Activated CD4-positive, alpha-beta T cell treated with anti-CD3 and anti-CD28 coated beads, Interleukin-2, amount 50 U/mL, for 4 hours (primary cell): ENCODE measurements at regions not wholly inside any gene's neighbourhood (a gene's known extent, or its start where the extent isn't known, plus 50 kb on each side); places are given as distances from the start of the nearest gene placed in this dataset.
"Not testable (repeated sequence)": the region's sequence is repeated elsewhere in the genome, so short reads cannot be mapped to it uniquely, and the experiment has no call there.

Source experiments
- DNase-seq, 2 experiments: peaks; one replicate each; pipeline ENCODE4 v3.0.0-alpha.2; 2020

GRCh38 chr13:39803156-39803555 lies 147.7 kb downstream of the COG6 start:
- DNase-seq: no peak

GRCh38 chr13:39803851-39804250 lies 148.4 kb downstream of the COG6 start:
- DNase-seq: no peak

GRCh38 chr13:39804332-39805210 lies 149.1 kb downstream of the COG6 start:
- no peak for DNase-seq

DNA sequence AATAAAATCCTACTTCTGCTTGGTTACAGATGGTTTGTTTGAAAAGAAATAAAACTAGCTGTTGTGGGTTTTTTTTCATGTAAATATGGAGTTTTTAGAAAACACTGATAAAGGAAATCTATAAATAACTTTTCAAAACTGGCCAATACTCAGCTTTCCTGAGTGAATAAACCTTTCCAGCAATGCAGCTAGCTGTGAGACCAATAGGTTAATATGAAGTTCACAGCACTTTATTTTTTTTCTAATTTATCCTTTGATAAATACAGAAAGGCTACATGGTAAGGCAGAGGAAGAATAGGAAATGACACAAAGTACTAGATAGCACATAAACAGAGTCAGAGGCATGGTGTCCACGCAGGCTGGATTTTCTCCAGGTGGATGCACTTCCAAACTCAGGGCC lies 154.0 kb downstream of the COG6 start:
- DNase-seq: no peak

GRCh38 chr13:39810091-39810877 lies 154.8 kb downstream of the COG6 start:
- no peak for DNase-seq

- DNase-seq: no peak
Observed at GRCh38 chr13:39811051-39811450, 155.6 kb downstream of the COG6 start.

GRCh38 chr13:39811696-39812095 lies 156.2 kb downstream of the COG6 start:
- no peak for DNase-seq

DNA sequence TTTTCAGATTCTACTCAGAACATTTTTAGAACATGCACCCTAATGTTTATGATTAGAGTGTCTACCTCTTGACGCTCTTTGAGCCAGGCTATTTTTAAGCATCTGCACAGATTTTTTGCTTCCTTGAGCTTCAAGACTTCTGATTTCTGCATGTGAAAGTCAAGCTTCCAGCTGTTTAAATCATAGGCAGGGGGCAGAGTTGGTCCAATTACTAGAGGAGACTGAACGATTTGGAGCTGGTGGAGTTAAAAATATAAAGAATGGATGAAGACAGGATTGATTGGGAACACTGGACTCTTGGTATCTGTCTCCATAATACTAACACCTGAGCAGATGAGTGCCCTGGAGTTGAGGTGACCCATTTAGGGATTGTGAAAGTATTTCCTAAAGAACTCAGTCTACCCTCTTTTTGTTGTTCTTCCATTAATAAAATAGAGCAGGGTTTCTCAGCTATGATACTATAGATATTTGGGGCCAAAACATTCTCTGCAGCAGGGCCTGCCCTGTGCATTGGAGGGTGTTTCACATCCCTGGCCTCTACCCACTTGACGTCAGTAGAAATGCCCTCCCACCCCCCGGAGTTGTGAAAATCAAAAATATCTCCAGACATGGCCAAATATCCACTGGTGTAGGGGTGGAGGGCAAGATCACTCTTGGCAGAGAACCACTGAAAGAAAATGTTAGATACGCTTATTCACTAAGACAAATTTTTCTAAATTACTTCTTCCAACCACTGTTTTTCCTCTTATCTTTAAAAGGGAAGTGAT lies 160.1 kb downstream of the COG6 start:
- no peak for DNase-seq

- no peak for DNase-seq
Observed at GRCh38 chr13:39816936-39817335, 161.5 kb downstream of the COG6 start.

DNA sequence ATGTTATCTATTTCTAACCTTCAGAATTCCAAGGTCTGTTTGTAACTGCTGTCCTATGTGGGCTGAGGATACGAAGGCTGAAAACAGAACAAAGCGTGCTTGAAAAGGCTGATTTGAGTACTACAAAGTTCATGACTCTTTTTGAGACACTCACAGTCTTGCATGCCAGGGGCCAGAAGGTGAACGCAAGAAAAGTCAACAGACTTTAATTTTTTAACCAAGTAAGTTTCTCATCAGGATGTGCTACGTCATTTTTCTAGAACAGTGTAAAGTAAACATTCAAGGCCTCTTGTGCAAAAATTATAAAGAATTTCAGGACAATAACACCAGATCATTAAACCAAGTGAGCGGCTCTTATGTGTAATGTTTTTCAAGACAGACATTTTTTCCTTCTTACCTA lies 163.5 kb downstream of the COG6 start:
- DNase-seq: no peak

DNA sequence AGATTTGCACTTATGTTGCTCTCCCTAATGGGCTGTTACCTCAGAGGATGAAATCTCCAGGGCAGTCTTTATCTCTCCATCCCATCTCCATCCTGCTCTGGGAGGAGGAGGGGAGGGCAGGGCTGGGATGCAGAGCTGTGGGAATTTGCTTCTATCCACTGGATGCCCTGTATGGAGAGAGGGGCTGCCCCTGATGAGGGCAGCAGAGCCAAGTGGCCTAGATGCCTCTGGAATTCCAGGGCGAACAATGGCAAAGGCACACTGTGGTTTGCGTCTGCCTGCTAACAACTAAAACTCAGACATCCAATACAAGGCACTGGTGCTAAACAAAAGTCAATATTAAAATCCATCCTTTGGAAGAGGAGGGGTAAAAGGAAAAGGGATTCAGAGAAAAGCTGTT lies 165.1 kb downstream of the COG6 start:
- no peak for DNase-seq

DNA sequence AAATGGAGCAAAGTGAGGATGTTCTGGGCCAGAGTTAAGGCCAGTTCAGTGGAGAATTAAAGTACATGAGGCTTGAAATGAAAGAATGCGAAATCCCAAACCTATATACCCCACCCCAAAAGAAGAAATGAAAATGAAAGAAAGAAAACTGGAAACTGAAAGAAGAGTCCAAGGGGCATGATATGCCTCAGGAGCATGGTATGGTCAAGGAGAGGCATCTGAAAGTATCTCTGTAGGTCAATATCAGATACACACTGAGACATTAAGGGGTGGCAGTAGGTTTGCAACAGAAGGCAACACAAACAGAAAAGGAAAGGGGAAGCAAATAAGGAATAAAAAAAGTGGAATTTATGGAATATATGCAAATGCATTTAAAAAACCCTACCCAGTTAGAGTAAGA lies 166.5 kb downstream of the COG6 start:
- DNase-seq: no peak

- DNase-seq: no peak
Observed at GRCh38 chr13:39822437-39822836, 167.0 kb downstream of the COG6 start.

GRCh38 chr13:39823063-39823713 lies 167.7 kb downstream of the COG6 start:
- no peak for DNase-seq

- no peak for DNase-seq
Observed at GRCh38 chr13:39825886-39826285, 170.4 kb downstream of the COG6 start.

- DNase-seq: no peak
Observed at GRCh38 chr13:39835253-39835652, 179.8 kb downstream of the COG6 start.

GRCh38 chr13:39836038-39836437 lies 180.6 kb downstream of the COG6 start:
- DNase-seq: no peak

- not testable (repeated sequence) for DNase-seq
Observed at GRCh38 chr13:39837866-39838265, 182.4 kb downstream of the COG6 start.

- no peak for DNase-seq
Observed at GRCh38 chr13:39840201-39840600, 184.7 kb downstream of the COG6 start.

DNA sequence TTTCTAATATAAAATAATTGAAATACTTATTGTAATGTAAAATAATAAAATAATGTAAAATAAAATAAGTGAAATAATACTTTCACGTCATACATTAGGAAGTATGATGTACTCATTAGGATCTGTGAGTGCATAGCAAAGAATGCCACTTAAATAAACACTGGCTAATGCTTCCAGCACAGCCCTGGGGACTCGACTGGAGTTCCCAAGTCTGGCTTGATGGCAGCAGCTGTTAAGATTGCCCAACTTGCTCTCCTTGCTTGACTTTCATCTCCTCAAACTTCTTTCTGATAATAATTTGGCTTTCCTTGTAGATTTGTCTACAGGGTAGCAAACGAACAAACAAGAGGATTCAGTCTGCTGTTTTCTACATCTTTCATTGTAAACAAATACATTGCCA lies 191.9 kb downstream of the COG6 start:
- DNase-seq: no peak

DNA sequence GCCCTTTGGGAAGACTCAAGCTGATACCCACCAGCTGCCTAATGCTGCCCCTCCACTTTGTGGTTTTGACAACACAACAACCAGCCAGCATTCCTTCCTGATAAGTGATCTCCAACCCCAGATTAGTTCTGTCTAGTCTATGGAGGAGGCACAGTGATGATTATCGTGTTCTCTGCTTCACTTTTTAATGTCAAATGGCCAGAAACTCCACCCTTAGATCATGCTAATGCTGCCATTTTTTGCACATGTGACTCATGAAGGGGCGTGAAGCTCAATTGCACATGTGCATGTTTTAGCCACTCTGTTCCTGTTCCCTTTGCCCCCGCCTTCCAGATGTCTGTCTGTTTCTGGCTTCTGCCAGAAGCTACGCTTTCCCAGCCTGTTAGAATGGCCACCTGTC lies 199.8 kb downstream of the COG6 start:
- DNase-seq: no peak

DNA sequence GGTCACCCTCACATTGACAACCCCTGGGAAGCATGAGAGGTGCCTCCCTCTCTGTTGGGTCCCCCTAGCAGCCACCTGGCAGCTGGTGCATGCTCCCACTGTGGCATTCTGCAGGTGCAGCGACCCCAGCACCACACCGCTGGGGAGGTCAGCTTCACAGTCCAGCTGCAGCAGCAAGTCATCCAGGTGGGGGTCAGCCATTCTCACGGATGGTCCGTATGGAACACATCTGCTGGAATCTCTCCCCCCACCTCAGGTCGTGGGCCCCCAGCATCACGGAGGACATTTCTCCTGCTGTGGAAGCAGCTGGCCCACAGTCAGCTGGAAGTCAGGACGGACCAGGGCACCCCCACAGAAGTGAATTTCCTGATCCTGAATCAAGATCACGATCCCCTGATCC lies 201.3 kb downstream of the COG6 start:
- no peak for DNase-seq

DNA sequence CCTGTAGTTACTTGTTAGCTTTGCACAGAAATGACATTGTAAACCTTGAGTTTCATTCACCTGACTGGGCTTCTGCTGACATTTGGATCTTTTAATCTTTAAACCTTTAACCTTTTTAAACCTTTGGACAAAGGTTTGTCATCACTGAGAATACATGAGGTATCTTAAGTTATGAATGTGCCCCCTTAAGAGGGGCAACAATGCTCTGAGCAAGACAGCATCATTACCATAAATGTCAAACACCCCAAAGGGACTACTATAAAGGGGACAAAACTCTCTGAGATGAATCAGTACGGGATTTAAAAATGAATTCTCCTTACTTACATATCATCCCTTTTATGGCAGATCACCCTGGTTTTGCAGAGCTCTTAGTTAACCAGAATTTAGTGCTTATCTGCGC lies 203.3 kb downstream of the COG6 start:
- DNase-seq: no peak
